ENCODE measurements at regions not wholly inside any gene's neighbourhood (a gene's known extent, or its start where the extent isn't known, plus 50 kb on each side); places are given as distances from the start of the nearest gene placed in this dataset.
"Not testable (repeated sequence)": the region's sequence is repeated elsewhere in the genome, so short reads cannot be mapped to it uniquely, and the experiment has no call there.

DNA sequence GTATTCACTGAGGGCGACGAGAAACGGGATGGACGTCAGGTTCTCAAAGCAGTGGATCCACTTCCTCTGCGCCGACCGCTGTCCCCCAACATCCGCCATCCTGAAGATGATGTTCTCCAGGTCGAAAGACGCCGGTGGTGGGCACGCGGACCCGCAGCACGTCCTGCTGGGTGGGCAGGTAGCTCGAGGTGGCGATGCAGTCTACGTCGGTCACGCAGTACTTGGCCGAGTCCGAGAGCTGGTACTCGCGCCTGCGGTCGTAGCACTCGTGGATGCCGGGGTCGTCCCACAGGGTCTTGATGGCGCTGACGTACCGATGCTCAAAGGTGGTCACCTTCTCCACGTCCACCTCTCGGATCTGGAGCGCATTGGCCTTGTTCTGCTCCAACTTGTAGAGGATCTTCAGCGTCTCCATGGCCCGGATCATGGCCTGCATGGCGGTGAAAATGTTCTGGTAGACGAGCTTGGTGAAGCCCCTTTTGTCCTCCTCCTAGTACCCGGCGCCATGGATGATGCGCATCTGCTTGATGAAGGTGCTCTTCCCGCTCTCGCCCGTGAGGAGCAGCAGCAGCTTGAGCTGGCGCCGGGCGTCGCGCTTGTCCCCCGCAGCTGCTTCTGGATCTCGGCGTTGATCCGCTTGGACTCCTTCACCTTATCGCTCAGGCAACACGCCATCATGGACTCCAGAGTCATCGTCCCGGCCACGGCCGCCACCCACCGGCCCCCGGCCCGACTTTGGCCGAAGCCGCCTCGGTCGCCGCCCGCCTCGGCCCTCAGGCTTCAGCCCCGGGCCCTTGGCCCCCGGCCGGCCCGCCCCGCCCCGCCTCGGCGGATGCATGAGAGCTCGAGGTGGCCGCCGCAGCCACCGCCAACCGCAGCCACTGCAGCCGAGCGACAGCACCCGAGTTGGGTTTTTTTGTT, 122.9 kb upstream of the KCTD7 start:
- TF ChIP-seq POU2F2 (IDR thresholded peaks at IDR 0.05; ENCODE audit: low read depth, low read length) (no peak), PAX5 (IDR thresholded peaks at IDR 0.05; ENCODE audit: insufficient read depth, low read length, severe bottlenecking) (no peak), POLR2AphosphoS5 (IDR thresholded peaks at IDR 0.05; ENCODE audit: low read depth, low read length) (no peak), POLR2A (IDR thresholded peaks at IDR 0.05; ENCODE audit: low read depth, low read length) (no peak), TAF1 (IDR thresholded peaks at IDR 0.05; ENCODE audit: low read depth, low read length) (no peak), SPI1 (IDR thresholded peaks at IDR 0.05; ENCODE audit: low read depth, low read length) (no peak)
- DNase-seq (ENCODE audit: insufficient read length, low spot score) (no peak), FAIRE-seq (peak; percentile 71)

DNA sequence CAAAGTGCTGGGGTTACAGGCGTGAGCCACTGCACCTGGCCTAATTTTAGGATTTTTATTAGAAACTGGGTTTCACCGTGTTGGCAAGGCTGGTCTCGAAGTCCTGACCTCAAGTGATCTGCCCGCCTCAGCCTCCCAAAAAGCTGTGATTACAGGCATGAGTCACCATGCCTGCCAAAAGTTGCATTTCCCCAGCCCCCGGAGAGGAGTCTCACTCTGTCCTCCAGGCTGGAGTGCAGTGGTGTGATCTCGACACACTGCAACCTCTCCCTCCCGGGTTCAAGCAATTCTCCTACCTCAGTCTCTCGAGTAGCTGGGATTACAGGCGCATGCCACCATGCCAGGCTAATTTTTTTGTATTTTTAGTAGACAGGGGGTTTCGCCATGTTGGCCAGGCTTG, 122.0 kb upstream of the KCTD7 start:
- not testable (repeated sequence) for DNase-seq (ENCODE audit: insufficient read length, low spot score); FAIRE-seq

DNA sequence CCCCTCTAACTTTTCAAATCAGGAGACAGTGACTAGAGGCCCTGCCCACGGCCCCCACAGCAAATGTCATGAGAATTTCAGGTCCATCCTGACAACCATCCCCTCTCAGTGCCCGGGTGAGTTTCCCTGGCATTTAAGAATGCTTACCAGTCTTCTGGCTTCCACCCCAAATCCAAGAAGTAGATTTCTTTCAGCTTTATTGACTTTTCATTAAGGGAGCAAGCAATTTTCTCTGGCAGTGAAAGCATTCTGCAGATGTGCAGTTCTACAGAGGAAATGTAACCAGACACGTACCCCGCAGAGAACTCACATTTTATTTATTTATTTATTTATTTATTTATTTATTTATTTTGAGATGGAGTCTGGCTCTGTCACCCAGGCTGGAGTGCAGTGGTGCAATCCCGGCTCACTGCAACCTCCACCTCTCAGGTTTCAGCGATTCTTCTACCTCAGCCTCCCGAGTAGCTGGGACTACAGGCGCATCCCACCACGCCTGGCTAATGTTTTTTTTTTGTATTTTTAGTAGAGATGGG, 120.9 kb upstream of the KCTD7 start:
- TF ChIP-seq POU2F2 (IDR thresholded peaks at IDR 0.05; ENCODE audit: low read depth, low read length), result no peak
- no peak for TF ChIP-seq TAF1 (IDR thresholded peaks at IDR 0.05; ENCODE audit: low read depth, low read length)
- no peak for TF ChIP-seq PAX5 (IDR thresholded peaks at IDR 0.05; ENCODE audit: insufficient read depth, low read length, severe bottlenecking)
- no peak for TF ChIP-seq POLR2A (IDR thresholded peaks at IDR 0.05; ENCODE audit: low read depth, low read length)
- no peak for FAIRE-seq
- no peak for DNase-seq (ENCODE audit: insufficient read length, low spot score)

DNA sequence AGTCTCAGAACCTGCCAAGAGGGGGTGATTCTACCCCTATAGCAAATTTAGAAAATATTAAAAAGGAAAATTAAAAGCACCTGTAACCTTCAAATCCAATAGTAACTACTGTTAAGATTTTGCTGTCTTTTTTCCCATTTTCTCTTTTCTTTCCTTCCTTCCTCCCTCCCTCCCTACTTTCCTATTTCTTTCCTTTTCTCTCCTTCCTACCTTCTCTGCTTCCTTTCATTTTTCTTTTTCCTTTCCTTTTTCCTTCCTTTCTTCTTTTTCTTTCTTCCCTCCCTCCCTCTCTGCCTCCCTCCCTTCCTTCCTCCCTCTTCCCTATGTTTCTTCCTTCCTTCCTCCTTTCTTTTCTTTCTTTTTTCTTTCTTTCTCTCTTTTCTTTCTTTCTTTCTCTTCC, 120.2 kb upstream of the KCTD7 start:
- TF ChIP-seq TAF1 (IDR thresholded peaks at IDR 0.05; ENCODE audit: low read depth, low read length) (no peak), POU2F2 (IDR thresholded peaks at IDR 0.05; ENCODE audit: low read depth, low read length) (no peak), PAX5 (IDR thresholded peaks at IDR 0.05; ENCODE audit: insufficient read depth, low read length, severe bottlenecking) (no peak), SPI1 (IDR thresholded peaks at IDR 0.05; ENCODE audit: low read depth, low read length) (no peak), POLR2A (IDR thresholded peaks at IDR 0.05; ENCODE audit: low read depth, low read length) (no peak), POLR2AphosphoS5 (IDR thresholded peaks at IDR 0.05; ENCODE audit: low read depth, low read length) (no peak)
- DNase-seq (ENCODE audit: insufficient read length, low spot score), result no peak
- no peak for FAIRE-seq

DNA sequence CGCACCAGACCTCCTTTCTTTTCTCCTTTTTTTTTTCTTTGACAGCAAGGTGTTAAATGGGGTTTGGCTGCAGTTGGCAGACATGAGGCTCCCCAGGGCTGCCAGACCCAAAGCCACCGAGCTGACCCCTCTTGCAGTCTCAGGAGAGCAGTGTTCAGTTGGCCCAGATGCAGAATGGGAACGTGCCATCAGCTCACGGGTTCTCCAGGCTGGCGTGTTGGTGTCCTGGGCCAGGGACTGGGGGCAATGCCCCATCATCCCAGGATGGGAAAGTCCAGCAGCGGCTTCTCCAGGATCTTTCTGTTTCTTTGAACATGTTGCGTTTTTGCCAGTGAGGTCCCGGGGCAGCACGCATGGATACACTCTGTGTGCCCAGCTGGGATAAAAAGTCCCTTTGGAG, 114.6 kb upstream of the KCTD7 start:
- FAIRE-seq (no peak), DNase-seq (ENCODE audit: insufficient read length, low spot score) (no peak)
- TF ChIP-seq POU2F2 (IDR thresholded peaks at IDR 0.05; ENCODE audit: low read depth, low read length) (no peak), TAF1 (IDR thresholded peaks at IDR 0.05; ENCODE audit: low read depth, low read length) (no peak), PAX5 (IDR thresholded peaks at IDR 0.05; ENCODE audit: insufficient read depth, low read length, severe bottlenecking) (no peak), POLR2A (IDR thresholded peaks at IDR 0.05; ENCODE audit: low read depth, low read length) (no peak), SPI1 (IDR thresholded peaks at IDR 0.05; ENCODE audit: low read depth, low read length) (no peak), POLR2AphosphoS5 (IDR thresholded peaks at IDR 0.05; ENCODE audit: low read depth, low read length) (no peak)

DNA sequence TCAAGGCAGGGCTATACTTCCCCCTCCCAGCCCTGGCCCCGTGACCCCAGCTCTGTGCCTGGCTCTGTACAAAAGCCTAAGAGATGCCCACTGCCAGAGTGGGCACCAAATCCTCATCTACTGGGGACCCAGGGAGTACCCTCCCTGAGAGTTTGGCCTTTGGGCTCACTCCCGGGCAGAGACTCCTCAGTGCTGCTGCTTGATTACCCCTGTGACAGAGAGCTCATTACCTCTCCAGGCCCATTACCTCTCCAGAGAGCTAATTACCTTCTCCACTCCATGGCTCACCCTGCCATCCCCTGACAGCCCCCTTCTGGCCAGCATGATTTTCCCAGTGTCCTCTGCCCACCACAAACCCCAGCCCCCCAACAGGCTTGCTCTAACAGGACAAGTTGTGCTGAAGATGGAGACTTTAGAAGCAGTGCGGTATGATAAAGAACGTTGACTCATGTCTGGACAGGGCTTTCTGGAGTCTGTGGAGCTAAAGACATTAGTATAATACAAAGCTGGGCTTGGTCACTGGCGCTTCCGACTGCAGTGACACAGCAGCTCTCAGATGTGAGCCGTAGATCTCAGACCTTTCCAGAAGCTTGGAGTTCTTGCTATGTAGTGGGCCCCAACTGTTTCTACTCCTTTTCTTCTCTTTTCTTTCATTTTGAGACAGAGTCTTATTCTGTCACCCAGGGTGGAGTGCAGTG, 111.3 kb upstream of the KCTD7 start:
- TF ChIP-seq TAF1 (IDR thresholded peaks at IDR 0.05; ENCODE audit: low read depth, low read length) (no peak), POLR2A (IDR thresholded peaks at IDR 0.05; ENCODE audit: low read depth, low read length) (no peak), PAX5 (IDR thresholded peaks at IDR 0.05; ENCODE audit: insufficient read depth, low read length, severe bottlenecking) (no peak), SPI1 (IDR thresholded peaks at IDR 0.05; ENCODE audit: low read depth, low read length) (no peak), POLR2AphosphoS5 (IDR thresholded peaks at IDR 0.05; ENCODE audit: low read depth, low read length) (no peak), POU2F2 (IDR thresholded peaks at IDR 0.05; ENCODE audit: low read depth, low read length) (no peak)
- DNase-seq (ENCODE audit: insufficient read length, low spot score) (no peak), FAIRE-seq (no peak)

DNA sequence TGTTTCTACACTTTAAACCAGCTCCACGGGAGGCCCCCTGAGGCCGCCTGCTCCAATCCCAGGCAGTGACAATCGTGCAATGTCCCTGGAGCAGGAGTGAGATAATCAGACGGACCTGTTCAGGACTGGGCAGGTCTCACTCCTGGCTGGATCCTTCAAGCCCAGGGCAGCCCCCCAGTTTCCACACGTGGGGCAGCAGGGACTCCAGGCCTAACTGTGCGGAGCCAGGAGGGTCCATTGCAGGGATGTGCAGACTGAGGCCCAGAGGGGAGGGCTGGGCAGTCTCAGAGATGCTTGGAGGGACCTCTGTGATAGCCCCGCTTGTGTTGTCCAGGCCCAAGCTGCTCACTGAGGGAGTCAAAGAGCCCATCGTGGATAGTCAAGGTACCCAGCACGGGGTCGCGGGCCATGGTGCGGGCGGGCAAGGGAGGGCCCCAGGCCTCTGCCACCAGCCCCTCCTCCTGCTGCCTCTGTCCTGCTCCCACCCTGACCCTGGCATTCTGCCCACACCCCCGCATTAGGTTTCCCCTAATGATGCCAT, 110.5 kb upstream of the KCTD7 start:
- DNase-seq (ENCODE audit: insufficient read length, low spot score) (no peak), FAIRE-seq (no peak)
- TF ChIP-seq TAF1 (IDR thresholded peaks at IDR 0.05; ENCODE audit: low read depth, low read length) (no peak), POLR2A (IDR thresholded peaks at IDR 0.05; ENCODE audit: low read depth, low read length) (no peak), POLR2AphosphoS5 (IDR thresholded peaks at IDR 0.05; ENCODE audit: low read depth, low read length) (no peak), PAX5 (IDR thresholded peaks at IDR 0.05; ENCODE audit: insufficient read depth, low read length, severe bottlenecking) (no peak), SPI1 (IDR thresholded peaks at IDR 0.05; ENCODE audit: low read depth, low read length) (no peak), POU2F2 (IDR thresholded peaks at IDR 0.05; ENCODE audit: low read depth, low read length) (no peak)

DNA sequence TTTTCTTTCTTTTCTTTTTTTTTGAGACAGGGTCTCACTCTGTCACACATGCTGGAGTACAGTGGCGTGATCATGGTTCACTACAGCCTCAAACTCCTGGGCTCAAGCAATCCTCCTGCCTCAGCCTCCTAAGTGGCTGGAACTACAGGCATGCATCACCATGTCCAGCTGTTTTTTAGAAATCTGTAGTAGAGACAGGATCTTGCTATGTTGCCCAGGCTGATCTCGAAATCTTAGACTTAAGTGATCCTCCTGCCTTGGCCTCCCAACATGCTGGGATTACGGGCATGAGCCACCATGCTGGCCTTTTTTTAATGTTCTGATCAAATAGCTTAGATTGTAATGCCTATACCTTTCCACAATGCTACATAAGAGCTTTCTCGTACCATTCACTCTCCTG, 107.0 kb upstream of the KCTD7 start:
- TF ChIP-seq POLR2AphosphoS5 (IDR thresholded peaks at IDR 0.05; ENCODE audit: low read depth, low read length) (no peak), PAX5 (IDR thresholded peaks at IDR 0.05; ENCODE audit: insufficient read depth, low read length, severe bottlenecking) (no peak), TAF1 (IDR thresholded peaks at IDR 0.05; ENCODE audit: low read depth, low read length) (no peak), POU2F2 (IDR thresholded peaks at IDR 0.05; ENCODE audit: low read depth, low read length) (no peak)
- FAIRE-seq, result no peak
- DNase-seq (ENCODE audit: insufficient read length, low spot score), result no peak

DNA sequence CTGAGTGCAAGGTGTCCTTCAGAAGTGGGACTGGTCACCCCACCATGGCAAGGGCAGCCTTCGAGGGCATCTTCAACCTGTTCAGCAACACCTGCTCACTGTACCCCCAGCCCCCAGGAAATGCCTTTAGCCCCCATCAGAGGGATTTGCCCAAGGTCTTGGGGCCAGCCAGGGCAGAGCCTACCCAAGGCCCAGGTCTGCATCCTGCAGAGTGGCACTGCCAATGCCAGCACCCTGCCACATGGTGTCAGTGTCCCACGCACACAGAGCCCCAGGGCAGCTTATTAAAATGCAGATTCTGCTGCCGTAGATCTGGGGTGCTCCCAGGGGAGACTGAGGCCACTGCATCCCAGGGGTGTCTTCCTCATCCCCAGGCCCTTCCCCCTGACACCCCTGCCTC, 106.2 kb upstream of the KCTD7 start:
- TF ChIP-seq TAF1 (IDR thresholded peaks at IDR 0.05; ENCODE audit: low read depth, low read length) (no peak), POLR2AphosphoS5 (IDR thresholded peaks at IDR 0.05; ENCODE audit: low read depth, low read length) (no peak), POLR2A (IDR thresholded peaks at IDR 0.05; ENCODE audit: low read depth, low read length) (no peak), SPI1 (IDR thresholded peaks at IDR 0.05; ENCODE audit: low read depth, low read length) (no peak), PAX5 (IDR thresholded peaks at IDR 0.05; ENCODE audit: insufficient read depth, low read length, severe bottlenecking) (no peak), POU2F2 (IDR thresholded peaks at IDR 0.05; ENCODE audit: low read depth, low read length) (no peak)
- FAIRE-seq (no peak), DNase-seq (ENCODE audit: insufficient read length, low spot score) (no peak)

Measured in GM12891 (cell line).